Spleen (tissue), 7 donors: ENCODE measurements at regions not wholly inside any gene's neighbourhood (a gene's known extent, or its start where the extent isn't known, plus 50 kb on each side); places are given as distances from the start of the nearest gene placed in this dataset.

Experiments used
- CTCF ChIP-seq, 11 experiments: fragments of 200-600 bp in 7 of 11; fragments of 450-650 bp in 4 of 11; sonication (generic) in 4 of 11; IDR thresholded peaks in 8 of 11; conservative IDR thresholded peaks in 3 of 11; 1 replicate in 7 of 11; 2 replicates in 4 of 11; pipeline versions ENCODE4 v1.4.0 to v1.8.0; 2016 to 2021; ENCODE audit warnings: antibody characterized with exemption in 11 of 11, inconsistent platforms in 4 of 11, mild to moderate bottlenecking in 1 of 11
- POLR2A ChIP-seq, 3 donors: fragments of 450-650 bp; IDR thresholded peaks; one replicate each; pipeline ENCODE4 v1.5.1; 2017; ENCODE audit warnings: antibody characterized with exemption in 3 of 3, mild to moderate bottlenecking in 1 of 3
- POLR2AphosphoS5 ChIP-seq, 3 donors: sonication (generic); formaldehyde crosslinking; IDR thresholded peaks; one replicate each; pipeline ENCODE4 v1.5.1; 2017; ENCODE audit warnings: antibody characterized with exemption in 3 of 3
- donor health status: DM: no; HTN: no; CAD: no; lungs with moderate emphysema.
- donor health status: DM: no; HTN: no; CAD: no.
- donor health status: DM: no; HTN: no; CAD: no.

GRCh38 chr4:54373718-54374210, 144.7 kb downstream of the PDGFRA start:
- no peak for TF ChIP-seq CTCF (IDR thresholded peaks at IDR 0.05 in 8 of 11, conservative IDR thresholded peaks at IDR 0.05 in 3 of 11)
- TF ChIP-seq POLR2AphosphoS5 (IDR thresholded peaks at IDR 0.05), result no peak
- TF ChIP-seq POLR2A (IDR thresholded peaks at IDR 0.05), result no peak
